ENCODE measurements at regions not wholly inside any gene's neighbourhood (a gene's known extent, or its start where the extent isn't known, plus 50 kb on each side); places are given as distances from the start of the nearest gene placed in this dataset.
"Not testable (repeated sequence)": the region's sequence is repeated elsewhere in the genome, so short reads cannot be mapped to it uniquely, and the experiment has no call there.

GRCh38 chr10:2548071-2548470 is 519.3 kb upstream of the PFKP start:
- Histone ChIP-seq H3K9ac (ENCODE audit: low read depth in 1 of 2, low read length in 2 of 2) (no peak overlapping the region), H3K4me3 (ENCODE audit: low read depth in 1 of 3, low read length in 3 of 3) (no peak overlapping the region), H3K27ac (ENCODE audit: low read depth in 1 of 2, low read length in 2 of 2) (no peak overlapping the region), H3K9me3 (ENCODE audit: control insufficient read depth in 4 of 4, low read length in 3 of 4) (peaks cover 0 to 4% (median 0%) of the 10 kb centered on the region in 4 donors), H3K36me3 (ENCODE audit: control insufficient read depth in 4 of 4, insufficient read depth in 3 of 4, low read depth in 1 of 4, low read length in 3 of 4) (no peaks in the 10 kb centered on the region), H3K4me1 (ENCODE audit: control insufficient read depth in 4 of 4, insufficient read depth in 4 of 4, low read length in 3 of 4) (no peaks in the 10 kb centered on the region), H3K27me3 (ENCODE audit: control insufficient read depth in 4 of 4, insufficient read depth in 4 of 4, low read length in 3 of 4) (no peaks in the 10 kb centered on the region)
- DNase-seq (ENCODE audit: low spot score), result no peak
- TF ChIP-seq NR2F2 (IDR thresholded peaks at IDR 0.05), result no peak
- TF ChIP-seq MAX (IDR thresholded peaks at IDR 0.05), result no peak
- TF ChIP-seq CTCF (IDR thresholded peaks at IDR 0.05; ENCODE audit: low read depth, low read length, missing input control), result no peak
- TF ChIP-seq HNF4G (IDR thresholded peaks at IDR 0.05), result no peak
- no peak for TF ChIP-seq RAD21 (IDR thresholded peaks at IDR 0.05)
- no peak for TF ChIP-seq HNF4A (conservative IDR thresholded peaks at IDR 0.05)
- TF ChIP-seq FOXA2 (IDR thresholded peaks at IDR 0.05), result no peak
- no peak for TF ChIP-seq ATF3 (IDR thresholded peaks at IDR 0.05)

GRCh38 chr10:2547606-2548005 is 519.7 kb upstream of the PFKP start:
- Histone ChIP-seq H3K4me3 (ENCODE audit: low read depth in 1 of 3, low read length in 3 of 3) (no peak overlapping the region), H3K36me3 (ENCODE audit: control insufficient read depth in 4 of 4, insufficient read depth in 3 of 4, low read depth in 1 of 4, low read length in 3 of 4) (no peaks in the 10 kb centered on the region), H3K27ac (ENCODE audit: low read depth in 1 of 2, low read length in 2 of 2) (no peak overlapping the region), H3K4me1 (ENCODE audit: control insufficient read depth in 4 of 4, insufficient read depth in 4 of 4, low read length in 3 of 4) (no peaks in the 10 kb centered on the region), H3K9ac (ENCODE audit: low read depth in 1 of 2, low read length in 2 of 2) (no peak overlapping the region), H3K9me3 (ENCODE audit: control insufficient read depth in 4 of 4, low read length in 3 of 4) (no peaks in the 10 kb centered on the region), H3K27me3 (ENCODE audit: control insufficient read depth in 4 of 4, insufficient read depth in 4 of 4, low read length in 3 of 4) (no peaks in the 10 kb centered on the region)
- 61% methylated on average over 4 of the region's 4 CpGs for WGBS
- DNase-seq (ENCODE audit: low spot score), result no peak
- TF ChIP-seq FOXA2 (IDR thresholded peaks at IDR 0.05), result no peak
- no peak for TF ChIP-seq HNF4A (conservative IDR thresholded peaks at IDR 0.05)
- TF ChIP-seq SP1 (IDR thresholded peaks at IDR 0.05), result no peak
- no peak for TF ChIP-seq RAD21 (IDR thresholded peaks at IDR 0.05)
- no peak for TF ChIP-seq FOXA1 (IDR thresholded peaks at IDR 0.05)
- TF ChIP-seq REST (IDR thresholded peaks at IDR 0.05), result no peak
- no peak for TF ChIP-seq GABPA (IDR thresholded peaks at IDR 0.05 in 1 of 2, conservative IDR thresholded peaks at IDR 0.05 in 1 of 2)
- TF ChIP-seq MAX (IDR thresholded peaks at IDR 0.05), result no peak
- TF ChIP-seq ATF3 (IDR thresholded peaks at IDR 0.05), result no peak
- TF ChIP-seq NR2F2 (IDR thresholded peaks at IDR 0.05), result no peak
- TF ChIP-seq ZBTB33 (IDR thresholded peaks at IDR 0.05), result no peak
- no peak for TF ChIP-seq YY1 (IDR thresholded peaks at IDR 0.05)

- not testable (repeated sequence) for H3K4me3 ChIP-seq (ENCODE audit: low read depth in 1 of 3, low read length in 3 of 3); H3K36me3 ChIP-seq (ENCODE audit: control insufficient read depth in 4 of 4, insufficient read depth in 3 of 4, low read depth in 1 of 4, low read length in 3 of 4); H3K27me3 ChIP-seq (ENCODE audit: control insufficient read depth in 4 of 4, insufficient read depth in 4 of 4, low read length in 3 of 4); H3K9me3 ChIP-seq (ENCODE audit: control insufficient read depth in 4 of 4, low read length in 3 of 4); H3K9ac ChIP-seq (ENCODE audit: low read depth in 1 of 2, low read length in 2 of 2); H3K27ac ChIP-seq (ENCODE audit: low read depth in 1 of 2, low read length in 2 of 2); H3K4me1 ChIP-seq (ENCODE audit: control insufficient read depth in 4 of 4, insufficient read depth in 4 of 4, low read length in 3 of 4); DNase-seq (ENCODE audit: low spot score)
- 81% methylated on average over 3 of the region's 3 CpGs for WGBS
Observed at GRCh38 chr10:2546894-2547293, 520.5 kb upstream of the PFKP start.
